DOHH2 (cell line): ENCODE measurements at regions not wholly inside any gene's neighbourhood (a gene's known extent, or its start where the extent isn't known, plus 50 kb on each side); places are given as distances from the start of the nearest gene placed in this dataset.

Experiments used
- H3F3A ChIP-seq: fragments of 200-600 bp; sonication (generic), shearing (Covaris generic); 2 replicates; pipeline ENCODE4 v1.6.0; 2016; ENCODE audit warnings: antibody characterized with exemption, mild to moderate bottlenecking; ENCODE audit not compliant: control insufficient read depth, insufficient read depth
- H3K27ac ChIP-seq: fragments of 200-600 bp; sonication (generic); 2 replicates; pipeline ENCODE4 v1.5.1; 2014; ENCODE audit warnings: low read depth, mild to moderate bottlenecking, low read length, moderate library complexity
- H3K27me3 ChIP-seq: fragments of 200-600 bp; sonication (generic); 2 replicates; pipeline ENCODE4 v1.6.1; 2014; ENCODE audit warnings: mild to moderate bottlenecking, low read length, mixed read lengths; ENCODE audit not compliant: control insufficient read depth
- H3K36me3 ChIP-seq: fragments of 200-600 bp; sonication (generic); 2 replicates; pipeline ENCODE4 v1.6.1; 2014; ENCODE audit warnings: mild to moderate bottlenecking, low read length, moderate library complexity, mixed read lengths; ENCODE audit not compliant: control insufficient read depth
- H3K4me1 ChIP-seq: fragments of 200-600 bp; sonication (generic); 2 replicates; pipeline ENCODE4 v1.6.1; 2014; ENCODE audit warnings: mild to moderate bottlenecking, low read length, mixed read lengths; ENCODE audit not compliant: control insufficient read depth
- H3K4me2 ChIP-seq: fragments of 200-600 bp; sonication (generic); 2 replicates; pipeline ENCODE4 v1.6.0; 2014; ENCODE audit warnings: mild to moderate bottlenecking, low read length, moderate library complexity
- H3K4me3 ChIP-seq: fragments of 200-600 bp; sonication (generic); 2 replicates; pipeline ENCODE4 v1.5.1; 2014; ENCODE audit warnings: mild to moderate bottlenecking, low read length, mixed read lengths
- H3K79me2 ChIP-seq: fragments of 200-600 bp; sonication (generic); 2 replicates; pipeline ENCODE4 v1.6.1; 2014; ENCODE audit warnings: mild to moderate bottlenecking, low read length, mixed read lengths; ENCODE audit not compliant: control insufficient read depth
- H3K9me2 ChIP-seq: fragments of 200-600 bp; sonication (generic); replicated peaks from 2 replicates; pipeline ENCODE4 v1.6.1; 2014; ENCODE audit warnings: mild to moderate bottlenecking, low read length, mixed read lengths; ENCODE audit not compliant: control insufficient read depth
- H3K9me3 ChIP-seq: fragments of 200-600 bp; sonication (generic); 2 replicates; pipeline ENCODE4 v1.6.1; 2014; ENCODE audit warnings: antibody characterized with exemption, low read length, mixed read lengths; ENCODE audit not compliant: control insufficient read depth, insufficient read depth
- H4K20me1 ChIP-seq: fragments of 200-600 bp; sonication (generic); 2 replicates; pipeline ENCODE4 v1.6.0; 2014; ENCODE audit warnings: low read depth, mild to moderate bottlenecking, antibody characterized with exemption, low read length, moderate library complexity; ENCODE audit not compliant: control insufficient read depth, insufficient read depth
- EZH2phosphoT487 ChIP-seq: fragments of 200-600 bp; sonication (generic); IDR thresholded peaks from 2 replicates; pipeline ENCODE4 v1.6.1; 2017; ENCODE audit warnings: borderline replicate concordance, mild to moderate bottlenecking, antibody characterized with exemption, low read length, moderate library complexity, mixed read lengths
- TF ChIP-seq, protein P1 (sequence below): fragments of 200-600 bp; sonication (generic); IDR thresholded peaks from one replicate; pipeline ENCODE4 v1.5.1; 2014; ENCODE audit warnings: antibody characterized with exemption, mild to moderate bottlenecking, low read depth, low read length; ENCODE audit not compliant: poor library complexity, severe bottlenecking

- H3K9me3 ChIP-seq = no peaks in the 10 kb centered on the region
- TF ChIP-seq, protein P1, sequence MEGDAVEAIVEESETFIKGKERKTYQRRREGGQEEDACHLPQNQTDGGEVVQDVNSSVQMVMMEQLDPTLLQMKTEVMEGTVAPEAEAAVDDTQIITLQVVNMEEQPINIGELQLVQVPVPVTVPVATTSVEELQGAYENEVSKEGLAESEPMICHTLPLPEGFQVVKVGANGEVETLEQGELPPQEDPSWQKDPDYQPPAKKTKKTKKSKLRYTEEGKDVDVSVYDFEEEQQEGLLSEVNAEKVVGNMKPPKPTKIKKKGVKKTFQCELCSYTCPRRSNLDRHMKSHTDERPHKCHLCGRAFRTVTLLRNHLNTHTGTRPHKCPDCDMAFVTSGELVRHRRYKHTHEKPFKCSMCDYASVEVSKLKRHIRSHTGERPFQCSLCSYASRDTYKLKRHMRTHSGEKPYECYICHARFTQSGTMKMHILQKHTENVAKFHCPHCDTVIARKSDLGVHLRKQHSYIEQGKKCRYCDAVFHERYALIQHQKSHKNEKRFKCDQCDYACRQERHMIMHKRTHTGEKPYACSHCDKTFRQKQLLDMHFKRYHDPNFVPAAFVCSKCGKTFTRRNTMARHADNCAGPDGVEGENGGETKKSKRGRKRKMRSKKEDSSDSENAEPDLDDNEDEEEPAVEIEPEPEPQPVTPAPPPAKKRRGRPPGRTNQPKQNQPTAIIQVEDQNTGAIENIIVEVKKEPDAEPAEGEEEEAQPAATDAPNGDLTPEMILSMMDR = no peak
- no peak for TF ChIP-seq EZH2phosphoT487
- no peaks in the 10 kb centered on the region for H4K20me1 ChIP-seq
- no peaks in the 10 kb centered on the region for H3K4me1 ChIP-seq
- H3K27me3 ChIP-seq = no peaks in the 10 kb centered on the region
- H3K4me2 ChIP-seq = no peak overlapping the region
- no peaks in the 10 kb centered on the region for H3K79me2 ChIP-seq
- no peaks in the 10 kb centered on the region for H3K36me3 ChIP-seq
- no peak overlapping the region for H3K27ac ChIP-seq
- H3K9me2 ChIP-seq = no peaks in the 10 kb centered on the region
- no peaks in the 10 kb centered on the region for H3F3A ChIP-seq
- no peak overlapping the region for H3K4me3 ChIP-seq
Observed at GRCh38 chr5:168031614-168032013, 259.8 kb upstream of the WWC1 start.

DNA sequence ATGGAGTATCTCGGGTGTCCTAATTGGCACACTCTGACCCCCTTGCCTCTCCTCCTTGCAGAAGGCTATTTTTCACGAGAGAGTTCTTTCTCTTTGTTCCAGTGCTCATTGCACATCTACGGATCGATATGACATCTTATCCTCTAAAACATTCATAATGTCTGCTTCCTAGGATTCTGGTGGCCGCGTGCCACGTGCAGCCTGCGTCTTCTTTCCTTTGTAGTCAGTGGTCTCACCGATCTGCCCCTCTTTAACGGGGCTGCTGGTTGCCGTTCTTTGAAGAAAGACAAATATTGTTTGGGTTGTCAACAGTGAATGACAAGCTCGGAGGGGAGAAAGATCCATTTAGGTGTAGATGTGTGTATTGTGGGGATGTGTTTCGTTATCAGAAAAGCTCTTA lies 252.4 kb upstream of the WWC1 start:
- Histone ChIP-seq H3K4me2 (no peak overlapping the region), H3K9me3 (no peaks in the 10 kb centered on the region), H3K27me3 (no peaks in the 10 kb centered on the region)

GRCh38 chr5:168039566-168040248 lies 251.7 kb upstream of the WWC1 start:
- Histone ChIP-seq H3K9me2 (no peaks in the 10 kb centered on the region), H3K4me1 (no peaks in the 10 kb centered on the region), H4K20me1 (no peaks in the 10 kb centered on the region), H3K4me3 (no peak overlapping the region), H3F3A (no peaks in the 10 kb centered on the region), H3K79me2 (no peaks in the 10 kb centered on the region), H3K27me3 (no peaks in the 10 kb centered on the region), H3K4me2 (no peak overlapping the region), H3K9me3 (no peaks in the 10 kb centered on the region), H3K36me3 (no peaks in the 10 kb centered on the region), H3K27ac (no peak overlapping the region)
- TF ChIP-seq, protein P1 = no peak
- TF ChIP-seq EZH2phosphoT487 = no peak

More for the DNA sequence above, 252.4 kb upstream of the WWC1 start:
- no peaks in the 10 kb centered on the region for H3K9me2 ChIP-seq
- no peaks in the 10 kb centered on the region for H3K79me2 ChIP-seq
- H3K4me3 ChIP-seq = no peak overlapping the region
- no peak overlapping the region for H3K27ac ChIP-seq
- H3F3A ChIP-seq = no peaks in the 10 kb centered on the region
- H4K20me1 ChIP-seq = no peaks in the 10 kb centered on the region
- no peak for TF ChIP-seq EZH2phosphoT487
- TF ChIP-seq, protein P1 = no peak
- H3K36me3 ChIP-seq = no peaks in the 10 kb centered on the region
- no peaks in the 10 kb centered on the region for H3K4me1 ChIP-seq
